ENCODE measurements at regions not wholly inside any gene's neighbourhood (a gene's known extent, or its start where the extent isn't known, plus 50 kb on each side); places are given as distances from the start of the nearest gene placed in this dataset.

GRCh38 chrX:146208821-146209220 lies 391.2 kb downstream of the SLITRK2 start:
- TF ChIP-seq CTCF (conservative IDR thresholded peaks at IDR 0.05 in 1 of 2, IDR thresholded peaks at IDR 0.05 in 1 of 2; ENCODE audit: low read depth in 1 of 2, low read length in 2 of 2) (no peak), EZH2 (IDR thresholded peaks at IDR 0.05; ENCODE audit: low read length, missing control alignments) (no peak)

Measured in fibroblast of lung (primary cell).